H1 (cell line): ENCODE measurements at regions not wholly inside any gene's neighbourhood (a gene's known extent, or its start where the extent isn't known, plus 50 kb on each side); places are given as distances from the start of the nearest gene placed in this dataset.

ENCODE experiments used
- CTCF ChIA-PET: fragments of 300-600 bp; sonication (Branson Sonifier 250); formaldehyde crosslinking; loops from one replicate; lab custom pipeline; 2021; ENCODE audit not compliant: partially characterized antibody; lab: Charles Lee
- POLR2A ChIA-PET: fragments of 300-600 bp; sonication (Branson Sonifier 250); formaldehyde crosslinking; loops from one replicate; lab custom pipeline; 2021; ENCODE audit warnings: inconsistent platforms; ENCODE audit not compliant: partially characterized antibody; lab: Charles Lee
- DNase-seq, 2 experiments: peaks; one replicate each; pipeline versions ENCODE4 v3.0.0 to v3.0.0-alpha.2; 2010 to 2022; ENCODE audit warnings: low spot score in 2 of 2, low read depth in 1 of 2, mixed read lengths in 1 of 2
- FAIRE-seq: peaks from 2 replicates; lab custom pipeline; 2011; peaks lifted over from hg19 to GRCh38; lab: Jason Lieb, UNC
- H2AFZ ChIP-seq: 2 replicates; pipeline ENCODE4 v1.8.1; 2012; ENCODE audit warnings: low read length, inconsistent platforms
- H2AK5ac ChIP-seq: 2 replicates; pipeline ENCODE4 v1.6.1; 2013; ENCODE audit warnings: low read depth, low read length
- H2BK120ac ChIP-seq: replicated peaks from 2 replicates; pipeline ENCODE3; 2013; ENCODE audit warnings: low read depth, low read length, inconsistent platforms
- H2BK12ac ChIP-seq: 2 replicates; pipeline ENCODE4 v1.6.1; 2013; ENCODE audit warnings: low read depth, low read length
- H2BK15ac ChIP-seq: 2 replicates; pipeline ENCODE4 v1.6.1; 2013; ENCODE audit warnings: low read length
- H2BK20ac ChIP-seq: 2 replicates; pipeline ENCODE4 v1.6.1; 2013; ENCODE audit warnings: low read length
- H2BK5ac ChIP-seq: 2 replicates; pipeline ENCODE4 v1.6.1; 2013; ENCODE audit warnings: low read depth, low read length
- H3K14ac ChIP-seq: 2 replicates; pipeline ENCODE4 v1.6.1; 2013; ENCODE audit warnings: inconsistent platforms; ENCODE audit not compliant: insufficient read length
- H3K18ac ChIP-seq: 2 replicates; pipeline ENCODE4 v1.6.1; 2013; ENCODE audit warnings: low read length; ENCODE audit errors: extremely low read depth
- H3K23ac ChIP-seq: 2 replicates; pipeline ENCODE4 v1.6.1; 2013; ENCODE audit warnings: inconsistent platforms; ENCODE audit not compliant: insufficient read length
- H3K23me2 ChIP-seq: 2 replicates; pipeline ENCODE4 v1.6.1; 2013; ENCODE audit warnings: low read depth, low read length
- H3K27ac ChIP-seq: 2 replicates; pipeline ENCODE4 v1.6.1; 2011; ENCODE audit warnings: low read depth, low read length, inconsistent platforms
- H3K27me3 ChIP-seq, 4 experiments: replicated peaks in 1 of 4; 1 replicate in 1 of 4; 2 replicates in 3 of 4; pipeline versions ENCODE4 v1.6.1 to v1.8.1; 2011 to 2013; ENCODE audit warnings: low read length in 3 of 4, mild to moderate bottlenecking in 3 of 4, inconsistent platforms in 2 of 4, mixed read lengths in 2 of 4, moderate library complexity in 1 of 4; ENCODE audit not compliant: control insufficient read depth in 3 of 4, insufficient read depth in 3 of 4; ENCODE audit errors: extremely low read depth in 1 of 4
- H3K36me3 ChIP-seq, 4 experiments: 2 replicates each; pipeline versions ENCODE4 v1.6.1 to v1.8.1; 2011 to 2013; ENCODE audit warnings: mild to moderate bottlenecking in 4 of 4, low read length in 3 of 4, moderate library complexity in 2 of 4, control low read depth in 1 of 4, inconsistent platforms in 1 of 4; ENCODE audit not compliant: insufficient read depth in 4 of 4, control insufficient read depth in 2 of 4
- H3K4ac ChIP-seq: replicated peaks from 2 replicates; pipeline ENCODE3; 2013; ENCODE audit warnings: low read length, low read depth, mixed read lengths, inconsistent platforms; ENCODE audit not compliant: insufficient read length
- H3K4me1 ChIP-seq, 4 experiments: replicated peaks in 1 of 4; 1 replicate in 1 of 4; 2 replicates in 3 of 4; pipeline versions ENCODE4 v1.6.1 to v1.8.1; 2011 to 2013; ENCODE audit warnings: low read length in 3 of 4, inconsistent platforms in 2 of 4, mixed read lengths in 1 of 4; ENCODE audit not compliant: insufficient read depth in 4 of 4, control insufficient read depth in 3 of 4
- H3K4me2 ChIP-seq, 2 experiments: 2 replicates each; pipeline versions ENCODE4 v1.6.1 to v1.8.1; 2011 to 2013; ENCODE audit warnings: low read depth in 2 of 2, low read length in 2 of 2, control low read depth in 1 of 2, inconsistent platforms in 1 of 2, mild to moderate bottlenecking in 1 of 2; ENCODE audit not compliant: insufficient read depth in 1 of 2
- H3K4me3 ChIP-seq, 4 experiments: fragments of 200-600, 300-600 bp in 1 of 4; sonication (generic), shearing (Covaris generic), sonication (Bioruptor Twin) in 1 of 4; 2 replicates each; pipeline versions ENCODE4 v1.5.1 to v1.8.1; 2011 to 2016; ENCODE audit warnings: low read length in 4 of 4, low read depth in 3 of 4, control low read depth in 2 of 4, inconsistent platforms in 2 of 4, mild to moderate bottlenecking in 2 of 4, mixed read lengths in 1 of 4, moderate library complexity in 1 of 4; ENCODE audit not compliant: insufficient read depth in 2 of 4; ENCODE audit errors: extremely low read depth in 1 of 4
- H3K56ac ChIP-seq: replicated peaks from 2 replicates; pipeline ENCODE3; 2013; ENCODE audit warnings: low read depth, mild to moderate bottlenecking, mixed read lengths, low read length, inconsistent platforms; ENCODE audit not compliant: insufficient read length
- H3K79me1 ChIP-seq: 2 replicates; pipeline ENCODE4 v1.6.1; 2013; ENCODE audit warnings: low read depth, low read length, control low read depth
- H3K79me2 ChIP-seq, 2 experiments: 2 replicates each; pipeline versions ENCODE4 v1.6.1 to v1.8.1; 2012 to 2013; ENCODE audit warnings: low read length in 2 of 2, mild to moderate bottlenecking in 2 of 2, inconsistent platforms in 1 of 2; ENCODE audit not compliant: insufficient read depth in 2 of 2, control insufficient read depth in 1 of 2
- H3K9ac ChIP-seq, 4 experiments: replicated peaks in 1 of 4; 1 replicate in 1 of 4; 2 replicates in 3 of 4; pipeline versions ENCODE4 v1.6.1 to v1.8.1; 2011 to 2013; ENCODE audit warnings: low read depth in 3 of 4, low read length in 3 of 4, control low read depth in 2 of 4, mild to moderate bottlenecking in 2 of 4, moderate library complexity in 2 of 4, inconsistent platforms in 1 of 4; ENCODE audit errors: extremely low read depth in 1 of 4
- H3K9me3 ChIP-seq, 2 experiments: 2 replicates each; pipeline versions ENCODE4 v1.6.1 to v1.8.1; 2012 to 2013; ENCODE audit warnings: mild to moderate bottlenecking in 2 of 2, moderate library complexity in 2 of 2, control low read depth in 1 of 2, inconsistent platforms in 1 of 2, low read depth in 1 of 2, low read length in 1 of 2, mixed read lengths in 1 of 2; ENCODE audit not compliant: insufficient read depth in 2 of 2
- H4K20me1 ChIP-seq, 2 experiments: replicated peaks in 1 of 2; 2 replicates each; pipeline versions ENCODE3 to v1.8.1; 2011 to 2013; ENCODE audit warnings: inconsistent platforms in 2 of 2, low read length in 2 of 2, mild to moderate bottlenecking in 1 of 2; ENCODE audit not compliant: insufficient read depth in 2 of 2, control insufficient read depth in 1 of 2
- H4K5ac ChIP-seq: 2 replicates; pipeline ENCODE4 v1.6.1; 2013; ENCODE audit warnings: low read length, low read depth, mixed read lengths, inconsistent platforms; ENCODE audit not compliant: insufficient read length
- H4K8ac ChIP-seq: 2 replicates; pipeline ENCODE4 v1.8.0; 2013; ENCODE audit warnings: mild to moderate bottlenecking, moderate library complexity, low read length, inconsistent platforms; ENCODE audit not compliant: insufficient read depth; ENCODE audit errors: extremely low read depth
- H4K91ac ChIP-seq: replicated peaks from 2 replicates; pipeline ENCODE3; 2013; ENCODE audit warnings: low read length, mixed read lengths, inconsistent platforms; ENCODE audit not compliant: insufficient read length
- CTCF ChIP-seq, 3 experiments: IDR thresholded peaks; 1 replicate in 2 of 3; 2 replicates in 1 of 3; pipeline versions ENCODE4 v1.5.1 to v1.6.1; 2011; ENCODE audit warnings: low read length in 3 of 3, mild to moderate bottlenecking in 3 of 3, inconsistent platforms in 2 of 3, low read depth in 1 of 3, moderate library complexity in 1 of 3; ENCODE audit not compliant: insufficient read depth in 1 of 3; ENCODE audit errors: control extremely low read depth in 1 of 3
- RAD21 ChIP-seq, 2 experiments: IDR thresholded peaks in 1 of 2; conservative IDR thresholded peaks in 1 of 2; 2 replicates each; pipeline ENCODE4 v1.6.1; 2011; ENCODE audit warnings: low read depth in 2 of 2, low read length in 2 of 2, improper control_type of control experiment in 1 of 2, inconsistent platforms in 1 of 2, mild to moderate bottlenecking in 1 of 2, moderate library complexity in 1 of 2
- RBBP5 ChIP-seq: IDR thresholded peaks from 2 replicates; pipeline ENCODE4 v1.7.1; 2012; ENCODE audit warnings: low read depth, mild to moderate bottlenecking, inconsistent platforms, low read length, moderate library complexity, borderline replicate concordance
- WGBS, 2 experiments: shearing (Covaris generic) in 1 of 2; methylation state at CpG; one replicate each; pipeline versions ENCODE4 v1.1.6 to v1.1.7; 2013 to 2015; ENCODE audit warnings: low lambda C conversion rate in 2 of 2, mixed read lengths in 2 of 2, inconsistent platforms in 1 of 2, low coverage in 1 of 2, missing lambda C conversion rate in 1 of 2; ENCODE audit not compliant: insufficient replicate concordance in 2 of 2, insufficient coverage in 1 of 2, insufficient read length in 1 of 2; ENCODE audit errors: extremely low coverage in 1 of 2, missing lambda C conversion rate in 1 of 2; 5-methylcytosine and 5-hydroxymethylcytosine counted together

GRCh38 chrX:121333942-121334341 is 286.5 kb downstream of the GLUD2 start:
- H3K4me3 ChIP-seq, result no peak overlapping the region
- WGBS, 2 experiments, result 45% methylated on average over 3 of the region's 3 CpGs; no CpG with 5 or more reads in 1 of the 2 experiments
- no peak overlapping the region for H3K9ac ChIP-seq
- H2BK5ac ChIP-seq, result no peak overlapping the region
- no peak overlapping the region for H2BK15ac ChIP-seq
- ChIA-PET CTCF (interaction anchor here (0.8 to 1.0 kb wide), 3 partner anchors 12 to 144 kb away, joined by 4 to 5 read pairs (median 4); no protein-coding TSS in a partner anchor), POLR2A (no interaction called here)
- DNase-seq (no peak), FAIRE-seq (no peak)
- H2BK20ac ChIP-seq, result no peak overlapping the region
- no peak overlapping the region for H3K18ac ChIP-seq
- no peaks in the 10 kb centered on the region for H3K79me2 ChIP-seq
- H4K20me1 ChIP-seq, result no peaks in the 10 kb centered on the region
- H3K23me2 ChIP-seq, result no peaks in the 10 kb centered on the region
- H3K9me3 ChIP-seq, result no peaks in the 10 kb centered on the region
- no peak overlapping the region for H3K23ac ChIP-seq
- H3K14ac ChIP-seq, result no peak overlapping the region
- no peak overlapping the region for H4K8ac ChIP-seq
- no peak overlapping the region for H4K5ac ChIP-seq
- H3K4me1 ChIP-seq, result peaks cover 0 to 4% (median 0%) of the 10 kb centered on the region in 4 experiments; a peak in 2 of 7 replicates
- no peak overlapping the region for H3K56ac ChIP-seq
- no peaks in the 10 kb centered on the region for H3K79me1 ChIP-seq
- H2AK5ac ChIP-seq, result no peak overlapping the region
- TF ChIP-seq RBBP5 (no peak), CTCF (IDR thresholded peaks at IDR 0.05; ENCODE audit: control extremely low read depth in 1 of 3, insufficient read depth in 1 of 3, low read depth in 1 of 3, low read length in 3 of 3) (peak in 2 of 3 experiments; percentile 3 to 27; a peak in 2 of 4 replicates), RAD21 (IDR thresholded peaks at IDR 0.05 in 1 of 2, conservative IDR thresholded peaks at IDR 0.05 in 1 of 2; ENCODE audit: low read depth in 2 of 2, low read length in 2 of 2) (peak; percentile 52 to 53)
- no peak overlapping the region for H2BK12ac ChIP-seq
- H3K27ac ChIP-seq, result no peak overlapping the region
- H3K4me2 ChIP-seq, result no peak overlapping the region
- H4K91ac ChIP-seq, result no peak overlapping the region
- no peak overlapping the region for H2BK120ac ChIP-seq
- H3K4ac ChIP-seq, result no peak overlapping the region
- no peak overlapping the region for H2AFZ ChIP-seq
- H3K27me3 ChIP-seq, result no peaks in the 10 kb centered on the region
- H3K36me3 ChIP-seq, result no peaks in the 10 kb centered on the region
